AG04450 (cell line): ENCODE measurements at regions not wholly inside any gene's neighbourhood (a gene's known extent, or its start where the extent isn't known, plus 50 kb on each side); places are given as distances from the start of the nearest gene placed in this dataset.
"Not testable (repeated sequence)": the region's sequence is repeated elsewhere in the genome, so short reads cannot be mapped to it uniquely, and the experiment has no call there.

Source experiments
- CTCF ChIA-PET: fragments of 300-600, 350-600 bp; formaldehyde crosslinking; extraction: SDS; loops from one replicate; lab custom pipeline; 2022; ENCODE audit warnings: antibody characterized with exemption, inconsistent platforms; lab: Charles Lee
- POLR2A ChIA-PET: fragments of 350-600 bp; formaldehyde crosslinking; extraction: SDS; loops from one replicate; lab custom pipeline; 2021; ENCODE audit warnings: antibody characterized with exemption, inconsistent platforms; lab: Yijun Ruan, JAX
- DNase-seq: peaks from one replicate; pipeline ENCODE4 v3.0.0-alpha.2; 2011; ENCODE audit warnings: low read depth, low spot score
- H3K27ac ChIP-seq: one replicate; pipeline ENCODE4 v1.5.1; 2012; ENCODE audit warnings: low read depth, low read length, control low read depth
- H3K27me3 ChIP-seq: one replicate; pipeline ENCODE4 v1.6.0; 2012; ENCODE audit warnings: low read length; ENCODE audit not compliant: control insufficient read depth, insufficient read depth
- H3K4me3 ChIP-seq: 2 replicates; pipeline ENCODE4 v1.5.1; 2011; ENCODE audit warnings: mild to moderate bottlenecking, low read depth, low read length, control low read depth
- H3K9me3 ChIP-seq: 2 replicates; pipeline ENCODE4 v1.5.1; 2012; ENCODE audit warnings: low read length; ENCODE audit not compliant: control insufficient read depth, insufficient read depth
- TF ChIP-seq, protein P1 (sequence below): IDR thresholded peaks from 2 replicates; pipeline ENCODE4 v1.5.1; 2011; ENCODE audit warnings: low read depth, low read length, control low read depth, inconsistent platforms

DNA sequence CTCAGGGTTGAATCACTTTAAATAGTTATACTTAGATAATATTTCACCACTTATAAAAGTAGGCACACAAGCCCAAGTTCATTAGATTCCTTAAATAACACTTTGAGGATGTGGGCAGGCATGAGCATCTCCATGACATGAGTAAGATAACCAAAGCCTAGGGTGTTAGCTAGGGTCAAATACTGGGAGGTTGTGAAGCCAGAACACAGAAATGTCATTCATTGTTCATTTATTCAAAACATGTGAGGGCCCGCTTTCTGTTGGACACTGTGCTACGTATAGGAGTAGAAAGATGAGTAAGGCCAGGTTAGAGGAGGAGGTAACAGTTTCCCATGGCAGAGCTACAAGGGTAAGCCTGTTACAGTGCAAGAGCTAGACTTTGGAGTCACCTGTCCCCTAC, 93.5 kb upstream of the NEDD4L start:
- H3K9me3 ChIP-seq = no peaks in the 10 kb centered on the region
- DNase-seq = no peak
- no peak overlapping the region for H3K27ac ChIP-seq
- ChIA-PET CTCF (interaction anchor here (1.4 kb wide), 1 partner anchor 9 kb away, joined by 3 read pairs; no protein-coding TSS in a partner anchor), POLR2A (no interaction called here)
- TF ChIP-seq, protein P1, sequence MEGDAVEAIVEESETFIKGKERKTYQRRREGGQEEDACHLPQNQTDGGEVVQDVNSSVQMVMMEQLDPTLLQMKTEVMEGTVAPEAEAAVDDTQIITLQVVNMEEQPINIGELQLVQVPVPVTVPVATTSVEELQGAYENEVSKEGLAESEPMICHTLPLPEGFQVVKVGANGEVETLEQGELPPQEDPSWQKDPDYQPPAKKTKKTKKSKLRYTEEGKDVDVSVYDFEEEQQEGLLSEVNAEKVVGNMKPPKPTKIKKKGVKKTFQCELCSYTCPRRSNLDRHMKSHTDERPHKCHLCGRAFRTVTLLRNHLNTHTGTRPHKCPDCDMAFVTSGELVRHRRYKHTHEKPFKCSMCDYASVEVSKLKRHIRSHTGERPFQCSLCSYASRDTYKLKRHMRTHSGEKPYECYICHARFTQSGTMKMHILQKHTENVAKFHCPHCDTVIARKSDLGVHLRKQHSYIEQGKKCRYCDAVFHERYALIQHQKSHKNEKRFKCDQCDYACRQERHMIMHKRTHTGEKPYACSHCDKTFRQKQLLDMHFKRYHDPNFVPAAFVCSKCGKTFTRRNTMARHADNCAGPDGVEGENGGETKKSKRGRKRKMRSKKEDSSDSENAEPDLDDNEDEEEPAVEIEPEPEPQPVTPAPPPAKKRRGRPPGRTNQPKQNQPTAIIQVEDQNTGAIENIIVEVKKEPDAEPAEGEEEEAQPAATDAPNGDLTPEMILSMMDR = no peak
- peaks cover 6% of the 10 kb centered on the region for H3K27me3 ChIP-seq
- no peak overlapping the region for H3K4me3 ChIP-seq

DNA sequence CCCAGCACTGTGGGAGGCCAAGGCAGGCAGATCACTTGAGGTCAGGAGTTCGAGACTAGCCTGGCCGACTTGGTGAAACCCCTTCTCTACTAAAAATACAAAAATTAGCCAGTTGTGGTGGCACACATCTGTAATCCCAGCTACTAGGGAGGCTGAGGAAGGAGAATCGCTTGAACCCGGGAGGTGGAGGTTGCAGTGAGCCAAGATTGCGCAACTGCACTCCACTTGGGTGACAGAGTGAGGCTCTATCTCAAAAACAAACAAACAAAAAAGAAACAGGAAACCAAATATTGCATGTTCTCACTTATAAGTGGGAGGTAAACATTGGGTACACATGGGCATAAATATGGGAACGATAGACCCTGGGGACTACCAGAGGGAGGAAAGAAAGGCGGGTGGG, 94.7 kb upstream of the NEDD4L start:
- DNase-seq, CTCF ChIA-PET, H3K27me3 ChIP-seq, H3K9me3 ChIP-seq, H3K4me3 ChIP-seq, POLR2A ChIA-PET, H3K27ac ChIP-seq: not testable (repeated sequence)

- POLR2A ChIA-PET = no interaction called here
- no peak for DNase-seq
- Histone ChIP-seq H3K4me3 (no peak overlapping the region), H3K9me3 (no peaks in the 10 kb centered on the region), H3K27ac (no peak overlapping the region), H3K27me3 (no peaks in the 10 kb centered on the region)
- CTCF ChIA-PET = no interaction called here
- TF ChIP-seq, protein P1 = no peak
Measured at GRCh38 chr18:57947117-57947516, 96.9 kb upstream of the NEDD4L start.

- peak; percentile 21 for DNase-seq
- TF ChIP-seq, protein P1 = no peak
- no peaks in the 10 kb centered on the region for H3K27me3 ChIP-seq
- no peaks in the 10 kb centered on the region for H3K9me3 ChIP-seq
- CTCF ChIA-PET = interaction anchor here (1.7 to 2.2 kb wide), 2 partner anchors 15 to 178 kb away, joined by 4 to 5 read pairs; no protein-coding TSS in a partner anchor
- H3K27ac ChIP-seq = no peak overlapping the region
- POLR2A ChIA-PET = no interaction called here
- no peak overlapping the region for H3K4me3 ChIP-seq
Measured at GRCh38 chr18:57943723-57944122, 100.3 kb upstream of the NEDD4L start.

GRCh38 chr18:57942493-57942892, 101.5 kb upstream of the NEDD4L start:
- no peak for DNase-seq
- CTCF ChIA-PET = interaction anchor here (1.4 to 2.2 kb wide), 3 partner anchors 16 to 179 kb away, joined by 4 to 5 read pairs (median 4); partner anchors contain the start of gene NEDD4L
- POLR2A ChIA-PET = no interaction called here
- no peak overlapping the region for H3K27ac ChIP-seq
- H3K9me3 ChIP-seq = no peaks in the 10 kb centered on the region
- no peak overlapping the region for H3K4me3 ChIP-seq
- H3K27me3 ChIP-seq = no peaks in the 10 kb centered on the region
- TF ChIP-seq, protein P1 = no peak
